KMS-11 (cell line): ENCODE measurements at regions not wholly inside any gene's neighbourhood (a gene's known extent, or its start where the extent isn't known, plus 50 kb on each side); places are given as distances from the start of the nearest gene placed in this dataset.

ENCODE experiments used
- H2AFZ ChIP-seq: fragments of 200-600 bp; sonication (generic); 2 replicates; pipeline ENCODE4 v1.6.1; 2016; ENCODE audit warnings: antibody characterized with exemption, mixed run types, low read depth
- H3K27ac ChIP-seq: fragments of 200-600 bp; sonication (generic); 2 replicates; pipeline ENCODE4 v1.6.1; 2016; ENCODE audit warnings: mild to moderate bottlenecking, mixed run types
- H3K27me3 ChIP-seq: fragments of 200-600 bp; sonication (generic); 2 replicates; pipeline ENCODE4 v1.6.1; 2017; ENCODE audit warnings: mild to moderate bottlenecking, low read depth, mixed run types, moderate library complexity; ENCODE audit not compliant: insufficient read depth
- H3K36me3 ChIP-seq: fragments of 200-600 bp; sonication (generic); 2 replicates; pipeline ENCODE4 v1.6.1; 2017; ENCODE audit warnings: mild to moderate bottlenecking, mixed run types; ENCODE audit not compliant: insufficient read depth
- H3K4me1 ChIP-seq: fragments of 200-600 bp; sonication (generic); 2 replicates; pipeline ENCODE4 v1.6.1; 2016; ENCODE audit warnings: mild to moderate bottlenecking, low read depth, mixed run types; ENCODE audit not compliant: poor library complexity, severe bottlenecking
- H3K4me2 ChIP-seq: fragments of 200-600 bp; sonication (generic); 2 replicates; pipeline ENCODE4 v1.7.0; 2016; ENCODE audit warnings: mild to moderate bottlenecking, mixed run types
- H3K4me3 ChIP-seq: fragments of 200-600 bp; sonication (generic); IDR thresholded peaks from 2 replicates; pipeline ENCODE4 v1.6.1; 2017; ENCODE audit warnings: low read depth, low read length, mixed read lengths; ENCODE audit not compliant: insufficient read depth
- H3K79me2 ChIP-seq: fragments of 200-600 bp; sonication (generic); 2 replicates; pipeline ENCODE4 v1.6.1; 2016; ENCODE audit warnings: low read depth, mixed run types; ENCODE audit not compliant: insufficient read depth
- H3K9ac ChIP-seq: fragments of 200-600 bp; sonication (generic); 2 replicates; pipeline ENCODE4 v1.6.1; 2016; ENCODE audit warnings: mild to moderate bottlenecking, mixed run types
- H4K20me1 ChIP-seq: fragments of 200-600 bp; sonication (generic); 2 replicates; pipeline ENCODE4 v1.6.1; 2016; ENCODE audit warnings: mild to moderate bottlenecking, mixed run types; ENCODE audit not compliant: insufficient read depth
- TF ChIP-seq, protein P1 (sequence below): fragments of 200-600 bp; sonication (generic); conservative IDR thresholded peaks from 2 replicates; pipeline ENCODE4 v1.6.1; 2017; ENCODE audit warnings: low read depth, mild to moderate bottlenecking, antibody characterized with exemption, low read length, moderate library complexity, mixed read lengths

DNA sequence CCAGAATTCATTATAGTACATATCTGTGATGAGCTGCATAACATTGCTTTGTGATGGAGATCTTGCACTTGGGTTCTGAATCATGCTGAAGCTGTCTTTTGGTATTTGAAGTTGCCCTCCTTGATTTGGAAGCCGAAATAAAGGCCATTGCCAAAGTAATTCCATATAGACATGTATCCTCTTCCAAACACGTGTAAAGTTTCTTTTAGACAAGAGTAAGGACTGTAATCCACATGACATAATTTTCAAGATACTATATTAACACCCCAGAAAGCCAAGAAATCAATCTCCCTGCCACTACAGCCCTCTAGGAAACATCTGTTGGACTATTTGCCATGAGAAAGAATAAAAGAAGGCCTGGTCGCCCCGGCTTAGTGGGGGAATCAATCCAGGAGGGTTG lies 754.2 kb downstream of the FGF9 start:
- Histone ChIP-seq H3K4me3 (no peak overlapping the region), H3K79me2 (no peaks in the 10 kb centered on the region), H2AFZ (no peak overlapping the region), H3K9ac (no peak overlapping the region), H3K4me2 (no peak overlapping the region), H3K36me3 (no peaks in the 10 kb centered on the region), H3K27me3 (no peaks in the 10 kb centered on the region), H3K27ac (no peak overlapping the region), H3K4me1 (no peaks in the 10 kb centered on the region), H4K20me1 (no peaks in the 10 kb centered on the region)
- TF ChIP-seq, protein P1, sequence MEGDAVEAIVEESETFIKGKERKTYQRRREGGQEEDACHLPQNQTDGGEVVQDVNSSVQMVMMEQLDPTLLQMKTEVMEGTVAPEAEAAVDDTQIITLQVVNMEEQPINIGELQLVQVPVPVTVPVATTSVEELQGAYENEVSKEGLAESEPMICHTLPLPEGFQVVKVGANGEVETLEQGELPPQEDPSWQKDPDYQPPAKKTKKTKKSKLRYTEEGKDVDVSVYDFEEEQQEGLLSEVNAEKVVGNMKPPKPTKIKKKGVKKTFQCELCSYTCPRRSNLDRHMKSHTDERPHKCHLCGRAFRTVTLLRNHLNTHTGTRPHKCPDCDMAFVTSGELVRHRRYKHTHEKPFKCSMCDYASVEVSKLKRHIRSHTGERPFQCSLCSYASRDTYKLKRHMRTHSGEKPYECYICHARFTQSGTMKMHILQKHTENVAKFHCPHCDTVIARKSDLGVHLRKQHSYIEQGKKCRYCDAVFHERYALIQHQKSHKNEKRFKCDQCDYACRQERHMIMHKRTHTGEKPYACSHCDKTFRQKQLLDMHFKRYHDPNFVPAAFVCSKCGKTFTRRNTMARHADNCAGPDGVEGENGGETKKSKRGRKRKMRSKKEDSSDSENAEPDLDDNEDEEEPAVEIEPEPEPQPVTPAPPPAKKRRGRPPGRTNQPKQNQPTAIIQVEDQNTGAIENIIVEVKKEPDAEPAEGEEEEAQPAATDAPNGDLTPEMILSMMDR: no peak

DNA sequence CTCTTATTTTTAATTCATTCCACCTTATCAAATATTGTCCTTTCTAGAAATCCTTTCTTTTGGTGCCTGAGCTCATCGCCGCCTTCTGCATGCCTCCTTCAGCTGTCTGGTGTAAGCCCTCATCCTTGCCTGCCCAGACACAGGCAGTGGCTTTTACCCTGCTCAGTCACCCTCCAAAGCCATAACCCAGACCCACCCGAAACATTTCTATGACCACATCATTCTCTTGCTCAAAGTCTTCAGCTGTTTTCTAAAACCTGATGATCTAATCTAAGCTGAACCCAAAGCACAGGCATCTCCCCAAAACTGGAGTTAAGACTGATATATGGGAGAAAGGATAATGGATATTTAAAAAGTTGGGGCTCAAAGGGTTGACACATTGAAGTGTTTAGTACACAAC lies 753.7 kb upstream of the SGCG start:
- no peak overlapping the region for H3K4me2 ChIP-seq
- H2AFZ ChIP-seq: no peak overlapping the region
- H3K9ac ChIP-seq: no peak overlapping the region
- H4K20me1 ChIP-seq: no peaks in the 10 kb centered on the region
- H3K4me3 ChIP-seq: no peak overlapping the region
- H3K36me3 ChIP-seq: no peaks in the 10 kb centered on the region
- H3K27ac ChIP-seq: no peak overlapping the region
- TF ChIP-seq, protein P1: no peak
- no peaks in the 10 kb centered on the region for H3K79me2 ChIP-seq
- H3K4me1 ChIP-seq: no peaks in the 10 kb centered on the region
- no peaks in the 10 kb centered on the region for H3K27me3 ChIP-seq

DNA sequence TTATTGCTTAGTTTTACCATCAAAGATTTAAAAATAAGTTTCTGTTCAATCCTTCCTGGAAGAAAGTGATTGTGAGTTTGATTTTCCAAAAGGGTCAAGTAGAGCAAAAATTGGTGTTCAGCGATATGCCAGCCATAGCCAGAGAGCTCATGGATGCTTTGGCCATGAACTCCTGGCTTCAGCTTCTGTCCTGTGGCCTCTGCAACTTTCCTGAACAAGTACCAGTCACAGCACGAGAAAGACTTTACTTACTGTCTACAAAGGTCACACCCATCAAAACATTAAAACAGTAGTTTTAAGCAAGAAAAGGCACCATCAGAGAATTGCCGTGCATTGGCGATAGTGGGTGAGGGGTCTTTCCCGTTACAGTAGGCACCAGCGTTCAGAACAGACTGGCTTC lies 753.0 kb upstream of the SGCG start:
- Histone ChIP-seq H3K4me3 (no peak overlapping the region), H3K27me3 (no peaks in the 10 kb centered on the region), H2AFZ (no peak overlapping the region), H3K4me1 (no peaks in the 10 kb centered on the region), H4K20me1 (no peaks in the 10 kb centered on the region), H3K36me3 (no peaks in the 10 kb centered on the region), H3K4me2 (no peak overlapping the region), H3K9ac (no peak overlapping the region), H3K27ac (no peak overlapping the region), H3K79me2 (no peaks in the 10 kb centered on the region)
- TF ChIP-seq, protein P1: no peak

DNA sequence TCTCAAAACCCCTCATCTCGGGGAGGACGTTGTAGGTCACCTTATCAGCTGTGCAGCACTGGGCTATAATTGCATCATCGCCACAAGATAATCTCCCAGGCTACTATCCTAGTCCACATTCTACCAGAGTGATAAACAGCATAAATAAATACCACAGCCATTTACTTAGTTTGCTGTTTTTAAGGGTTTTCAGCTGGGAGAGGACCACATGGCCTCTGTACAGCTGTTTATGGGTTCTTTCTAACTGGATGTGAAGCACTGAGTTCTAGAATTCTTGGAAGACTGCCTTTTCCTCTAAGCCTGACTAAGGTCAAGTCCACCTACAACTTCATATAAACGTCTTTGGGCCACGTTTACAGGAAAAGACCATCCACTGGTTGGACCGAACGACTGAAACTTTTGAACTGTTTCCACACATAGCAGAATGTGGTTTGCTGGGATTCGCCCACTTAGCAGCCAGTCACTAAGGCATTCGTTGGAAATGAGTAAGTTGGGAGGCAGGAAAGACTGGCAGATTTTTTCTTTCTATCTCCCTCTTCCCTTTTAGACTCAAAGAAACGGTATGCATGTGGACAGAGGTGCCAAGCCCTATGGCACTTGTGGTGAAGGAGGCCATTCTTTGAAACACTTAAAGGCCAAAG lies 752.5 kb upstream of the SGCG start:
- no peaks in the 10 kb centered on the region for H3K4me1 ChIP-seq
- H2AFZ ChIP-seq: no peak overlapping the region
- H3K4me3 ChIP-seq: no peak overlapping the region
- H3K27ac ChIP-seq: no peak overlapping the region
- no peaks in the 10 kb centered on the region for H3K79me2 ChIP-seq
- no peaks in the 10 kb centered on the region for H3K36me3 ChIP-seq
- H3K4me2 ChIP-seq: no peak overlapping the region
- no peak overlapping the region for H3K9ac ChIP-seq
- no peaks in the 10 kb centered on the region for H3K27me3 ChIP-seq
- no peaks in the 10 kb centered on the region for H4K20me1 ChIP-seq
- TF ChIP-seq, protein P1: no peak
